ENCODE measurements at regions not wholly inside any gene's neighbourhood (a gene's known extent, or its start where the extent isn't known, plus 50 kb on each side); places are given as distances from the start of the nearest gene placed in this dataset.

- no peak overlapping the region for H4K91ac ChIP-seq (ENCODE audit: insufficient read length, low read depth, low read length)
- H3K4ac ChIP-seq (ENCODE audit: low read depth, low read length), result no peak overlapping the region
- H3K27me3 ChIP-seq (ENCODE audit: insufficient read depth, low read length), result no peaks in the 10 kb centered on the region; the same call in 1 of the 2 replicates
- no peak for DNase-seq
- no peak overlapping the region for H3K56ac ChIP-seq (ENCODE audit: insufficient read length, low read depth, low read length)
- no peak overlapping the region for H3K23ac ChIP-seq (ENCODE audit: insufficient read length, low read depth, low read length)
- H3K36me3 Mint-ChIP-seq (ENCODE audit: insufficient read depth in 1 of 3, low read depth in 3 of 3), result no peaks in the 10 kb centered on the region
- H2AK5ac ChIP-seq (ENCODE audit: insufficient read length, low read length), result no peak overlapping the region
- H3K23me2 ChIP-seq (ENCODE audit: insufficient read length, low read depth, low read length, poor library complexity, severe bottlenecking), result no peaks in the 10 kb centered on the region
- H2BK12ac ChIP-seq (ENCODE audit: insufficient read length, low read depth, low read length), result no peak overlapping the region
- H2AFZ ChIP-seq (ENCODE audit: low read length), result no peak overlapping the region
- no peaks in the 10 kb centered on the region for H3K27me3 Mint-ChIP-seq (ENCODE audit: low read depth)
- no peak overlapping the region for H2BK15ac ChIP-seq (ENCODE audit: low read depth, low read length)
- no peak overlapping the region for H3K18ac ChIP-seq (ENCODE audit: insufficient read length, low read depth, low read length)
- H3K9me3 Mint-ChIP-seq, result no peaks in the 10 kb centered on the region
- no peak overlapping the region for H2BK5ac ChIP-seq (ENCODE audit: insufficient read length, low read length)
- no peak overlapping the region for H4K8ac ChIP-seq (replicated peaks; ENCODE audit: insufficient read length, low read depth, low read length)
- peaks cover 4% of the 10 kb centered on the region in 2 experiments; a peak in 3 of 4 replicates for H3K4me1 Mint-ChIP-seq
- no peaks in the 10 kb centered on the region for H4K20me1 ChIP-seq (ENCODE audit: control insufficient read depth, insufficient read depth, insufficient read length)
- TF ChIP-seq, protein P1, sequence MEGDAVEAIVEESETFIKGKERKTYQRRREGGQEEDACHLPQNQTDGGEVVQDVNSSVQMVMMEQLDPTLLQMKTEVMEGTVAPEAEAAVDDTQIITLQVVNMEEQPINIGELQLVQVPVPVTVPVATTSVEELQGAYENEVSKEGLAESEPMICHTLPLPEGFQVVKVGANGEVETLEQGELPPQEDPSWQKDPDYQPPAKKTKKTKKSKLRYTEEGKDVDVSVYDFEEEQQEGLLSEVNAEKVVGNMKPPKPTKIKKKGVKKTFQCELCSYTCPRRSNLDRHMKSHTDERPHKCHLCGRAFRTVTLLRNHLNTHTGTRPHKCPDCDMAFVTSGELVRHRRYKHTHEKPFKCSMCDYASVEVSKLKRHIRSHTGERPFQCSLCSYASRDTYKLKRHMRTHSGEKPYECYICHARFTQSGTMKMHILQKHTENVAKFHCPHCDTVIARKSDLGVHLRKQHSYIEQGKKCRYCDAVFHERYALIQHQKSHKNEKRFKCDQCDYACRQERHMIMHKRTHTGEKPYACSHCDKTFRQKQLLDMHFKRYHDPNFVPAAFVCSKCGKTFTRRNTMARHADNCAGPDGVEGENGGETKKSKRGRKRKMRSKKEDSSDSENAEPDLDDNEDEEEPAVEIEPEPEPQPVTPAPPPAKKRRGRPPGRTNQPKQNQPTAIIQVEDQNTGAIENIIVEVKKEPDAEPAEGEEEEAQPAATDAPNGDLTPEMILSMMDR (conservative IDR thresholded peaks at IDR 0.05), result no peak
- H3K79me2 ChIP-seq (ENCODE audit: insufficient read depth, low read length), result no peaks in the 10 kb centered on the region
- H4K5ac ChIP-seq (ENCODE audit: insufficient read length, low read depth, low read length), result no peak overlapping the region
- no peak overlapping the region for H2BK120ac ChIP-seq (ENCODE audit: low read depth, low read length, poor library complexity, severe bottlenecking)
- no peak overlapping the region for H3T11ph ChIP-seq (ENCODE audit: low read length)
- no peak overlapping the region for H3K4me2 ChIP-seq (ENCODE audit: insufficient read depth, insufficient read length, low read length)
- no peaks in the 10 kb centered on the region for H3K9me3 ChIP-seq (ENCODE audit: control insufficient read depth, low read depth, low read length)
- no peak overlapping the region for H2BK20ac ChIP-seq (ENCODE audit: low read depth, low read length, poor library complexity, severe bottlenecking)
- H3K79me1 ChIP-seq (ENCODE audit: insufficient read depth, low read depth, low read length, poor library complexity, severe bottlenecking), result no peaks in the 10 kb centered on the region
- H3K9ac ChIP-seq (ENCODE audit: extremely low read depth, insufficient read length, low read length), result no peak overlapping the region
- no peak overlapping the region for H3K27ac ChIP-seq (ENCODE audit: insufficient read length, low read depth, low read length)
- H3K27ac Mint-ChIP-seq, result no peak overlapping the region
- no peak overlapping the region for H3K4me3 Mint-ChIP-seq
- H3K14ac ChIP-seq (ENCODE audit: insufficient read depth, low read length), result no peak overlapping the region
- no peaks in the 10 kb centered on the region for H3K4me1 ChIP-seq (ENCODE audit: insufficient read depth, low read length)
Measured at GRCh38 chr3:187970106-187970505, 183.9 kb upstream of the LPP start.

Measured in H9 (cell line).